Prostate gland (tissue), 2 donors: ENCODE measurements at regions not wholly inside any gene's neighbourhood (a gene's known extent, or its start where the extent isn't known, plus 50 kb on each side); places are given as distances from the start of the nearest gene placed in this dataset.

Source experiments
- DNase-seq: peaks from one replicate; pipeline ENCODE4 v3.0.0-alpha.2; 2019; ENCODE audit warnings: low spot score
- H3K27ac ChIP-seq, 2 donors: fragments of 200-600 bp; sonication (generic); 2 replicates each; pipeline ENCODE4 v1.5.1; 2017 to 2019
- H3K27me3 ChIP-seq: fragments of 200-600 bp; sonication (generic); replicated peaks from 2 replicates; pipeline ENCODE4 v1.5.1; 2019; ENCODE audit not compliant: insufficient read depth
- H3K36me3 ChIP-seq, 2 donors: fragments of 200-600 bp; sonication (generic); 1 replicate in 1 of 2; 2 replicates in 1 of 2; pipeline versions ENCODE4 v1.5.1 to v1.8.1; 2017 to 2019
- H3K4me1 ChIP-seq: fragments of 200-600 bp; sonication (generic); replicated peaks from 2 replicates; pipeline ENCODE4 v1.5.1; 2019
- H3K4me3 ChIP-seq, 2 donors: fragments of 200-600 bp; sonication (generic); 2 replicates each; pipeline ENCODE4 v1.5.1; 2017 to 2019
- H3K9me3 ChIP-seq: fragments of 200-600 bp; sonication (generic); 2 replicates; pipeline ENCODE4 v1.5.1; 2017
- POLR2A ChIP-seq: fragments of 450-650 bp; IDR thresholded peaks from one replicate; pipeline ENCODE4 v1.6.1; 2016; ENCODE audit warnings: antibody characterized with exemption, mild to moderate bottlenecking
- POLR2AphosphoS5 ChIP-seq: sonication (generic); formaldehyde crosslinking; IDR thresholded peaks from one replicate; pipeline ENCODE4 v1.6.1; 2017; ENCODE audit warnings: antibody characterized with exemption
- WGBS: methylation state at CpG from one replicate; pipeline ENCODE4 v1.1.5; 2018; 5-methylcytosine and 5-hydroxymethylcytosine counted together
- intact Hi-C: fragments of 100-400 bp; cut with DNase I; formaldehyde crosslinking; loops from one replicate; pipeline ENCODE4 v1.14.2; 2022
- TF ChIP-seq, protein P1 (sequence below), 4 experiments: fragments of 200-600 bp in 2 of 4; fragments of 450-650 bp in 2 of 4; sonication (generic) in 2 of 4; IDR thresholded peaks; 1 replicate in 3 of 4; 2 replicates in 1 of 4; pipeline ENCODE4 v1.5.1; 2016 to 2019; ENCODE audit warnings: antibody characterized with exemption in 4 of 4, mild to moderate bottlenecking in 2 of 4, moderate library complexity in 2 of 4

DNA sequence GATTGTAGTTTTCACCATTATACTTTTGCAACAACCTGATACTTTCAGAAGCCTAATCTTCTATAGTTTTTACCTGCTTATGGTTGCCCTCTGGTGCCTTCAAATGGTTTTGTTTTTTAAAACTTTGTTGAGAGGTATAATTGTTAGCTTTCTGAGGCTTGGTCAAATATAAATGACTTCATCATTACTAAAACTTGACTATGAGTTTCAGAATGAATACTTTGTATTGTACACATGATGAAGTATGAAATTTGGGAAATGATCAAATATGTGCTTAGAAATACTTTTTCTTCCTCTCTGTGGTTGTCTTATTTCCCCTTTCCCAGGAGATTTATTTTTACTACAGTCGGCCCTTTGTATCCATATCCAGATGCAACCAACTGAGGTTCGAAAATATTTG lies 151.8 kb upstream of the B3GALT2 start:
- Histone ChIP-seq H3K9me3 (no peaks in the 10 kb centered on the region), H3K36me3 (no peaks in the 10 kb centered on the region), H3K4me3 (no peak overlapping the region), H3K27me3 (no peaks in the 10 kb centered on the region), H3K27ac (no peak overlapping the region), H3K4me1 (no peaks in the 10 kb centered on the region)
- 65% methylated on average over 2 of the region's 2 CpGs for WGBS
- TF ChIP-seq POLR2AphosphoS5 (no peak), POLR2A (no peak)
- TF ChIP-seq, protein P1, sequence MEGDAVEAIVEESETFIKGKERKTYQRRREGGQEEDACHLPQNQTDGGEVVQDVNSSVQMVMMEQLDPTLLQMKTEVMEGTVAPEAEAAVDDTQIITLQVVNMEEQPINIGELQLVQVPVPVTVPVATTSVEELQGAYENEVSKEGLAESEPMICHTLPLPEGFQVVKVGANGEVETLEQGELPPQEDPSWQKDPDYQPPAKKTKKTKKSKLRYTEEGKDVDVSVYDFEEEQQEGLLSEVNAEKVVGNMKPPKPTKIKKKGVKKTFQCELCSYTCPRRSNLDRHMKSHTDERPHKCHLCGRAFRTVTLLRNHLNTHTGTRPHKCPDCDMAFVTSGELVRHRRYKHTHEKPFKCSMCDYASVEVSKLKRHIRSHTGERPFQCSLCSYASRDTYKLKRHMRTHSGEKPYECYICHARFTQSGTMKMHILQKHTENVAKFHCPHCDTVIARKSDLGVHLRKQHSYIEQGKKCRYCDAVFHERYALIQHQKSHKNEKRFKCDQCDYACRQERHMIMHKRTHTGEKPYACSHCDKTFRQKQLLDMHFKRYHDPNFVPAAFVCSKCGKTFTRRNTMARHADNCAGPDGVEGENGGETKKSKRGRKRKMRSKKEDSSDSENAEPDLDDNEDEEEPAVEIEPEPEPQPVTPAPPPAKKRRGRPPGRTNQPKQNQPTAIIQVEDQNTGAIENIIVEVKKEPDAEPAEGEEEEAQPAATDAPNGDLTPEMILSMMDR (IDR thresholded peaks at IDR 0.05) = peak in 2 of 4 experiments; percentile 24 to 33
- intact Hi-C loops = no loop called here
- no peak for DNase-seq

DNA sequence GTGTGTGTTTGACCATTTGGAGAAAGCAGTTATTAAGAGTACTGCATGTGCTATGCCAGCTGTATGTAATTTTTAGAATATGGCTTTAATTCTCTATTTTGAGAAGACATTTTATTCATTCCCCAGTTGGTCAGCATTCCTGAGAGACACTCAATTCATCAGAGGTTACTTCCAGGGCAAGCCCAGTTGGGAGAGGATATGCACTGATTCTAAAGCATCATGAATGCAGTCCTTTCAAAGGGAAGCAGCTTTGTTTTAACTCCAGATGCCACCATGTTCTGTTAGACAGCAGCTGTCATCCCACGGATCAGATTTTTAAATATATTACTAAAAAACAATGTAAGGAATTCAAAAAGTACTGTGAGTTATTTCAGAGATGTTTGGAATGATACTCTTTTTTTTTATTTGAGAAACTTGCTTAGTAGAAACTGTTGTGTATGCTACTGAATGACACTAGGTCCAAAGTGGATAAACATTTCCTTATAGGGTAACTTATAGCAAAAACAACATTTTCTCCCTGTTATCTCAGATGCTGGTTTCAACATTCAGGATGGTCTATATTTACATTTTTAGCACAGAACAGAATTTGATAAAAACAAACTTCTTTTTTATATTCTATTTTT lies 149.5 kb upstream of the B3GALT2 start:
- Histone ChIP-seq H3K27ac (no peak overlapping the region), H3K4me1 (no peaks in the 10 kb centered on the region), H3K9me3 (no peaks in the 10 kb centered on the region), H3K36me3 (no peaks in the 10 kb centered on the region), H3K4me3 (no peak overlapping the region), H3K27me3 (no peaks in the 10 kb centered on the region)
- TF ChIP-seq, protein P1 (IDR thresholded peaks at IDR 0.05) = no peak
- TF ChIP-seq POLR2A = no peak
- no peak for TF ChIP-seq POLR2AphosphoS5
- intact Hi-C loops = no loop called here
- WGBS = 44% methylated on average over 1 of the region's 1 CpG
- no peak for DNase-seq

DNA sequence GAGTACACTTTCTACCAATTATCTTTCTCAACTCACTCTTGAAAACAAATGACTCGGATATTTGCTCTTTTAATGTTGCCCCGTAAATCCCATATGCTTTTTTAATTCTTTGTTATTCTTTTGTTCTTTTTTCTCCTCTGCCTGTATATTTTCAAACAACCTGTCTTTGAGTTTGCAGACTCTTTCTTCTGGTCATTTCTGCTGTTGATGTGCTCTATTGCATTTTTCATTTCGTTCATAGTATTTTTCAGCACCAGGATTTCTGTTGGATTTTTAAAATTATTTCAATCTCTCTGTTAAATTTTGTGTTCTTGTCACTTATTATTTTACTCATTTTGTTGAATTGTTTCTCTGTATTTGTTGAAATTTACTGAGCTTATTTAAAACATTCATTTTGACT lies 146.8 kb upstream of the B3GALT2 start:
- no peak overlapping the region for H3K27ac ChIP-seq
- H3K36me3 ChIP-seq = no peaks in the 10 kb centered on the region
- H3K9me3 ChIP-seq = no peaks in the 10 kb centered on the region
- intact Hi-C loops = no loop called here
- WGBS = 94% methylated on average over 3 of the region's 3 CpGs
- TF ChIP-seq, protein P1 (IDR thresholded peaks at IDR 0.05) = no peak
- no peak for TF ChIP-seq POLR2AphosphoS5
- no peaks in the 10 kb centered on the region for H3K27me3 ChIP-seq
- DNase-seq = no peak
- no peaks in the 10 kb centered on the region for H3K4me1 ChIP-seq
- H3K4me3 ChIP-seq = no peak overlapping the region

DNA sequence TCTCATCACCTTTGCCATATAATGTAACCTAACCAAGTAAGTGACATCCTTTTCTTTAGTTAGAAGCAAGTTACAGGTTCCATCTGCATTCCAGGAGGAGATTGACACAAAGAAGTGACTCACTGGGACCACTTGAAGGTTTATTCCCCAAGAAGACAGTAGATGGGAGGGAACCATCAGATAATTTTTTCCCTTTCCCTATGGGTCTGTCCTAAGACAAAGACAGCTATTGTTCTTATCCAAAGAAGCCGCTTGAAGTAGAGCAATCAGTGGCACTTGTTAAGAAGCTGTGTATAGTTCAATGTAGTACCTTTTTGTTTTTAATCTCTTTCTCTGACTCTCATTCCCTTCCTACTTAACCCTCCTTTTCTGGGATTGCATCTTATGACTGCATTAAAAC lies 139.9 kb upstream of the B3GALT2 start:
- H3K27ac ChIP-seq = no peak overlapping the region
- H3K4me3 ChIP-seq = no peak overlapping the region
- WGBS = 84% methylated on average over 1 of the region's 1 CpG
- no peaks in the 10 kb centered on the region for H3K27me3 ChIP-seq
- H3K36me3 ChIP-seq = no peaks in the 10 kb centered on the region
- intact Hi-C loops = no loop called here
- DNase-seq = no peak
- no peaks in the 10 kb centered on the region for H3K9me3 ChIP-seq
- TF ChIP-seq POLR2AphosphoS5 (no peak), POLR2A (no peak)
- TF ChIP-seq, protein P1 (IDR thresholded peaks at IDR 0.05) = no peak
- H3K4me1 ChIP-seq = no peaks in the 10 kb centered on the region

DNA sequence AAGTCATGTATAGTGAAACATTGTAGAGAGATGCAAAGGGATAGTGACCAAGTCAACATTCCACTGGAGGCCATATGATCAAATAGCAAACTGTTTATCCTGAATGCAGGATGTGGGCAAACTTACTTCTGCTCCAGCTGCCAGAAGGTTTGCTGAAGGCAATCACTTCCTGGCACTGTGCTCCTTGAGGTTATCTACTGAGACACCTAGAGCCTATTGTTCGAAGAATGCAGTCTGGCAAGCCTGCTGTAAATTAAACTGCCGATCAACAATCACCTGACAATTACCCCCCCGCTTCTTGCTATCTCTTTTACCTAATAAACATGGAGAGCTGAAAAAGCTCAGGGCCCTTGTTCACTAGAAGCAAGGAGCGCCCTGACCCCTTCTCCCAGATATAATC lies 139.4 kb upstream of the B3GALT2 start:
- H3K27me3 ChIP-seq = no peaks in the 10 kb centered on the region
- WGBS = 84% methylated on average over 4 of the region's 4 CpGs
- no peak overlapping the region for H3K27ac ChIP-seq
- no peak for DNase-seq
- TF ChIP-seq, protein P1 (IDR thresholded peaks at IDR 0.05) = no peak
- no peak for TF ChIP-seq POLR2AphosphoS5
- no peak for TF ChIP-seq POLR2A
- no peak overlapping the region for H3K4me3 ChIP-seq
- no peaks in the 10 kb centered on the region for H3K36me3 ChIP-seq
- intact Hi-C loops = no loop called here
- no peaks in the 10 kb centered on the region for H3K4me1 ChIP-seq
- H3K9me3 ChIP-seq = no peaks in the 10 kb centered on the region
